ENCODE measurements at regions not wholly inside any gene's neighbourhood (a gene's known extent, or its start where the extent isn't known, plus 50 kb on each side); places are given as distances from the start of the nearest gene placed in this dataset.
"Not testable (repeated sequence)": the region's sequence is repeated elsewhere in the genome, so short reads cannot be mapped to it uniquely, and the experiment has no call there.

DNA sequence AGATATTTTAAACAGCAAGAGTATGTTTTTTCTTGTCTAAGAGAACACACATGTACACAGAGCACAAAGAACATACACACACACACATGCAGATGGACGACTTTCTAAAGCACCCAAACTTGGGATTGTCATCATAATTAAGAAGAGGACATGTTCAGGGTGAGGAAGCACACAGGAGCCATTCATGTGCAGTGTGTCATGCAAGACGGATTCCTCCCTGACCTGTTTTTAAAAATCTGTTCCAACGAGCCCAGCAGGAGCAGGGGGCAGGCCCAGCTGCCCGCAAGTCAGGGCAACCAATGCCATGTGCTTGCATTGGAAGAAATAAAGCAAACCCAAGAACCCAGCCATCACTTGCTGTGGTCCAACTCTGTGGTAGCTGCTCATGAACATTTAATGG lies 167.3 kb upstream of the ZNF644 start:
- DNase-seq (ENCODE audit: low spot score) = no peak
- TF ChIP-seq, protein P1, sequence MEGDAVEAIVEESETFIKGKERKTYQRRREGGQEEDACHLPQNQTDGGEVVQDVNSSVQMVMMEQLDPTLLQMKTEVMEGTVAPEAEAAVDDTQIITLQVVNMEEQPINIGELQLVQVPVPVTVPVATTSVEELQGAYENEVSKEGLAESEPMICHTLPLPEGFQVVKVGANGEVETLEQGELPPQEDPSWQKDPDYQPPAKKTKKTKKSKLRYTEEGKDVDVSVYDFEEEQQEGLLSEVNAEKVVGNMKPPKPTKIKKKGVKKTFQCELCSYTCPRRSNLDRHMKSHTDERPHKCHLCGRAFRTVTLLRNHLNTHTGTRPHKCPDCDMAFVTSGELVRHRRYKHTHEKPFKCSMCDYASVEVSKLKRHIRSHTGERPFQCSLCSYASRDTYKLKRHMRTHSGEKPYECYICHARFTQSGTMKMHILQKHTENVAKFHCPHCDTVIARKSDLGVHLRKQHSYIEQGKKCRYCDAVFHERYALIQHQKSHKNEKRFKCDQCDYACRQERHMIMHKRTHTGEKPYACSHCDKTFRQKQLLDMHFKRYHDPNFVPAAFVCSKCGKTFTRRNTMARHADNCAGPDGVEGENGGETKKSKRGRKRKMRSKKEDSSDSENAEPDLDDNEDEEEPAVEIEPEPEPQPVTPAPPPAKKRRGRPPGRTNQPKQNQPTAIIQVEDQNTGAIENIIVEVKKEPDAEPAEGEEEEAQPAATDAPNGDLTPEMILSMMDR (IDR thresholded peaks at IDR 0.05; ENCODE audit: extremely low read depth, insufficient read depth, missing control alignments) = no peak
- in situ Hi-C loops (cut with MboI; ENCODE audit: low pct_unique_long_range_greater_than_20kb, low sequenced_read_pairs, unreplicated experiment) = no loop called here

DNA sequence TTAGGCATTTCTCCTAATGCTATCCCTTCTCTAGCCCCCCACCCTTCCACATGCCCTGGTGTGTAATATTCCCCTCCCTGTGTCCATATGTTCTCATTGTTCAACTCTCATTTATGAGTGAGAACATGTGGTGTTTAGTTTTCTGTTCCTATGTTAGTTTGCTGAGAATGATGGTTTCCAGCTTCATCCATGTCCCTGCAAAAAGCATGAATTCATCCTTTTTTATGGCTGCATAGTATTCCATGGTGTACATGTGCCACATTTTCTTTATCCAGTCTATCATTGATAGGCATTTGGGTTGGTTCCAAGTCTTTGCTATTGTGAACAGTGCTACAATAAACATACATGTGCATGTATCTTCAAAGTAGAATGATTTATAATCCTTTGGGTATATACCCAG lies 161.0 kb upstream of the ZNF644 start:
- in situ Hi-C loops (cut with MboI; ENCODE audit: low pct_unique_long_range_greater_than_20kb, low sequenced_read_pairs, unreplicated experiment); DNase-seq (ENCODE audit: low spot score): not testable (repeated sequence)

DNA sequence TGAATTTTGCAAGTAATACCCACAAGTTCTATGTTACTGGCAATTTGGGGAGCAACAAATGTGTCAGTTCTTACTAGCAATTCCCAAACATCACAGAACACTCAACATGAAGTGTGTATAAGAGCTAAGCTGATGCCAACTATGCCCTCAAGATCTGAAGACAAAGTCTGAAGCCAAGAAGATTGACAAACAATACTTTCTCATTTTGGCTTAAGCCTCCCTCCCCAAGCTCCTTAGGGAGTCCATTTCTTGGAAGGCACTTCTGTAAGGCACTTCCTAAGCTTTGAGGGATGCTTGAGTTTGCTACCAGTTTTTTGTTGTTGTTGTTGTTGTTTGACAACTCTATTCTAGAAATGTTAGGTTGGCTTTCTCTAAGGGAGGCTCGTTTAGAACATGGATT lies 154.4 kb upstream of the ZNF644 start:
- TF ChIP-seq, protein P1 (IDR thresholded peaks at IDR 0.05; ENCODE audit: extremely low read depth, insufficient read depth, missing control alignments) = no peak
- no peak for DNase-seq (ENCODE audit: low spot score)
- in situ Hi-C loops (cut with MboI; ENCODE audit: low pct_unique_long_range_greater_than_20kb, low sequenced_read_pairs, unreplicated experiment) = no loop called here

DNA sequence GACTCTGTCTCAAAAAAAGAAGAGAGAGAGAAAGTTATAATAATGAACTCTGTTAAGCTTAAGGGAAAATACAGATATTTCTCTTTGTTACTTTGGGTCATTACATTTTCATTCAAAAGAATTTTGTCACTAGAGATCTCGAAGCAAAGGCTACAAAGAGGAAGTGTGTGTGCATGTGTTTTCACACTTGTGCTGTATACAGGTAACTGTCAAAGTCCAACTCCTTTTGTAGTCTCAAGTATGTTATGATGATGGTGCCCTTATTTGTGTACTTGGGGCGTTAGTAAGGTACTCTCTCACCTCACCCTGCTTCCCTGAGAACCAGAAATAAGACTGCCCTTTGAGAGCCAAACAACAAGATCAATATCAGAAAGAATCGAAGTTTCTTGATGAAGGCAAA lies 152.9 kb upstream of the ZNF644 start:
- TF ChIP-seq, protein P1 (IDR thresholded peaks at IDR 0.05; ENCODE audit: extremely low read depth, insufficient read depth, missing control alignments) = no peak
- no peak for DNase-seq (ENCODE audit: low spot score)
- in situ Hi-C loops (cut with MboI; ENCODE audit: low pct_unique_long_range_greater_than_20kb, low sequenced_read_pairs, unreplicated experiment) = loop anchor here (25.0 kb wide), 1 partner anchor 462 kb away; the partner anchor contains the start of gene BARHL2

DNA sequence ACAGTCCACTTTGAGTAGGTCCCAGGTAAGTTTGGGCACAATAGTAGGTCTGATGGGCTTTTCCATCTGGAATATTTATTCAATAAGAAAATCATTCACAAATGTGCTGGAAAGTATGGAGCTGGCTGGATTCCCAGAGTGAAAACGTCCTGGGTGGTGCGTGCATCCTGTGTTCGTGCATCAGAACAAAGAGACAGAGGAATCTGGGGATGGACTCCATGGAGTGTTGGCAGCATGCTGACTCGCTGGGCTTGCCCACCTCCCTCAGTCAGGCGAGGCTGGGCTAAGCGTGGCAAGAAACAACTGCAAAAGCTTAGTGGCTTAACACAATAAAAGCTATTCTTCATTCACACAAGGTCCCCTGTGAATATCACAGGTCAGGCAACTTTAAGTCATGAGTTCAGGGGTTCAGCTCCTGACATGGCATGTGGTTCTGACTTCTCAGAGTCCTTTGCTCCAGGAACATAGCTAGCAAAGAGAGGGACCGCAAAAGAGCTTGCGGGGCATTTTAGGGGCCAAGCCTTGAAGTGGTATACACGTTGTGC lies 151.6 kb upstream of the ZNF644 start:
- DNase-seq (ENCODE audit: low spot score) = no peak
- in situ Hi-C loops (cut with MboI; ENCODE audit: low pct_unique_long_range_greater_than_20kb, low sequenced_read_pairs, unreplicated experiment) = loop anchor here (25.0 kb wide), 1 partner anchor 461 kb away; the partner anchor contains the start of gene BARHL2
- TF ChIP-seq, protein P1 (IDR thresholded peaks at IDR 0.05; ENCODE audit: extremely low read depth, insufficient read depth, missing control alignments) = no peak

DNA sequence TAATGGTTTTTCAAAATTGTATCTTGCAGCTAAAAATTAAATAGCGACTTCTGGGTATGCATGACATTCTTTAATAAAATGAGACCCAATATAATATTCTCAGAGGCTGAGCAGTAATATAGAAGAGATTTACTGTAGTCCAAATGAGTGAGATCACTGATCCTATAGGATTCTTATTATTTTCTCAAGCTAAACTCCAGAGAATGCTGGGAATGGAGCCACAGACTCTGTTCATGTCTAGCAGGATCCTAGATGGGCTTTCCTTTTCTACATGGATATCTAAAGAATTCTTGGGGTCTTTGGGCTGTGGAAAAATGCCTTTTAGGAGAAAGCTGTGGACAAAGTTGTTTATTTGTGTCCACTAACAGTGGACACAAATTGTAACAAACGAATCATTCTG lies 150.7 kb upstream of the ZNF644 start:
- in situ Hi-C loops (cut with MboI; ENCODE audit: low pct_unique_long_range_greater_than_20kb, low sequenced_read_pairs, unreplicated experiment) = loop anchor here (25.0 kb wide), 1 partner anchor 460 kb away; the partner anchor contains the start of gene BARHL2
- DNase-seq (ENCODE audit: low spot score) = no peak
- TF ChIP-seq, protein P1 (IDR thresholded peaks at IDR 0.05; ENCODE audit: extremely low read depth, insufficient read depth, missing control alignments) = no peak

DNA sequence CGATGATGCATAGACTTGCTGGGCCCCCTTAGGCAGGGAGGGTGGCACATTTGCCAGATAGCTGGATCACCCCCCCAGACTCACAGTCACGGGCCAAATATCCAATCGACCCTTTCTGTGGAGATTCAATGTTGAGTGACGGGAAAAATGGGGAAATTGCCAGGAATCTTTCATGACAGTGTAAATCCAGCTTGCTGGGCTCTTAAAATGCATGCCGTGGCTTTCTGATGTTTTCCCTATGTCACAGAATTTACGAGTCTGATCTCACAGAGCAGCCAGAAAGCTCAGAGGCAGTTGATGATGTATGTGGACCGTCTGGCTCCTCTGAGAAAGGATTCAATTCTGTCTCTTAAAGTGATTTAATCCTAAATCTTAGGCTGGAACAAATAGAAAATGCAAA lies 150.1 kb upstream of the ZNF644 start:
- in situ Hi-C loops (cut with MboI; ENCODE audit: low pct_unique_long_range_greater_than_20kb, low sequenced_read_pairs, unreplicated experiment) = loop anchor here (25.0 kb wide), 1 partner anchor 460 kb away; the partner anchor contains the start of gene BARHL2
- TF ChIP-seq, protein P1 (IDR thresholded peaks at IDR 0.05; ENCODE audit: extremely low read depth, insufficient read depth, missing control alignments) = no peak

More for the DNA sequence above, 150.1 kb upstream of the ZNF644 start:
- DNase-seq (ENCODE audit: low spot score) = no peak

All from GM13977 (cell line).